KOPT-K1 (cell line): ENCODE measurements at regions not wholly inside any gene's neighbourhood (a gene's known extent, or its start where the extent isn't known, plus 50 kb on each side); places are given as distances from the start of the nearest gene placed in this dataset.

Experiments
- H3K27ac ChIP-seq: fragments of 200-600 bp; sonication (generic); 2 replicates; pipeline ENCODE4 v1.5.1; 2016; ENCODE audit warnings: antibody characterized with exemption, mild to moderate bottlenecking, low read depth, low read length; ENCODE audit not compliant: poor library complexity, severe bottlenecking
- H3K36me3 ChIP-seq: fragments of 200-600 bp; sonication (generic); 2 replicates; pipeline ENCODE4 v1.5.1; 2017; ENCODE audit warnings: antibody characterized with exemption, mild to moderate bottlenecking, low read length, moderate library complexity; ENCODE audit not compliant: insufficient read depth
- H3K9me3 ChIP-seq: fragments of 200-600 bp; sonication (generic); 2 replicates; pipeline ENCODE4 v1.5.1; 2017; ENCODE audit warnings: antibody characterized with exemption, low read length, mild to moderate bottlenecking; ENCODE audit not compliant: insufficient read depth, poor library complexity, severe bottlenecking

DNA sequence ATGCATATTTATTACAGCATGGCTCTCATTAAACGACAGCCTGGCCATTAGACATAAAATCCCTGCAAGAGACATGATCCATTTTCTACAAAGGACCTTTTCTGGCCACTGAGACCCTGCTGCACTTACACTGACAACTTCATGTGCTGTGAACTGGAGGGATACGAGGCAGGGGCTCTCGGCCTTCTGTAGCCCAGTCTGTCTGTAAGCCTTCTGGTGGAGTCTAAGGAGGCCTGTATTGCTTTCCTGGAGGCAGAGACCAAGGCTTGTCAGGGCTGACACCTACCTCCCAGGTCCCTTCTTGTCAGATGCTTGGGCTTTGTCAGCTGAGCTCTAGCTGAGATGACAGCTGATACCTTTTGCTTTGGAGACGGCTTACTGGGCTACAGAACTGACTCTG is 776.9 kb upstream of the ARPP21 start:
- Histone ChIP-seq H3K36me3 (no peaks in the 10 kb centered on the region), H3K27ac (no peak overlapping the region), H3K9me3 (no peaks in the 10 kb centered on the region)

DNA sequence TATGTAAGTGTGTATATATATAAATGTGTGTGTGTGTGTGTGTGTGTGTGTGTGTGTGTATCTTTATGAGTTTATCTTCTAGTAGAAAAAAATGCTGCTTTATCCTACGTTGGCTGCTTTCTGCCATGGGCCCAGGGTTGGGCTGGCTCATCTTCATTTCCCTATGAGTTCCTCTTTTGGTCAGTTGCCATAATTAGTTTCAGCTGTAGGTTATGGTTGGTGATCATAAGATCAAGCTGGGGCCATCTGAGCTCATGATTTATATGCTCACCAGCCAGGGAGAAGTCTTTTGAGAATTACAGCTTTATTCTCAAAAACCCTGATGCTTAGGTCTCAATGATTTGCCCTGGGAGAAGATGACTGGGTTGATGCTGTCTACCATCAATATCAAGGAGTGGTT is 775.8 kb upstream of the ARPP21 start:
- no peaks in the 10 kb centered on the region for H3K36me3 ChIP-seq
- H3K27ac ChIP-seq = no peak overlapping the region

DNA sequence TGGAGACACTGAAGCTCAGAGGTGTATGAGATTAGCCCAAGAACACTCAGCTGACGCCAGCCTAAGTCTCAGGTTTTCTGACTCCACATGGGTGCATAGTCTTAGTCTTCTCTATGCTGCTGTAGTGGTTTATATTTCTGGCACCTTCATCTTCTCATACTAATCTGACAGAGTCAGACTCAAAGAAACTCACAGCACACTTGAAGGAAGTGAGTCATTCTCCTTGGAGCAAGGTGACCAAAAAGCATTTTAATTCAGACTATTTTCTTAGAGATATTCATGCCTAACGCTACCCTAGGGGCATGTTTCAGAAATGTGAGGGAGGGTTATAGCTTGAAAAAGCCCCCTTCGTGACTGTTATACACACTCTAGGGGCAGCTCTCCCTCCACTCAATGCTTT is 775.3 kb upstream of the ARPP21 start:
- H3K27ac ChIP-seq = no peak overlapping the region
- H3K9me3 ChIP-seq = no peaks in the 10 kb centered on the region
- no peaks in the 10 kb centered on the region for H3K36me3 ChIP-seq

More for the DNA sequence above, 775.8 kb upstream of the ARPP21 start:
- no peaks in the 10 kb centered on the region for H3K9me3 ChIP-seq

DNA sequence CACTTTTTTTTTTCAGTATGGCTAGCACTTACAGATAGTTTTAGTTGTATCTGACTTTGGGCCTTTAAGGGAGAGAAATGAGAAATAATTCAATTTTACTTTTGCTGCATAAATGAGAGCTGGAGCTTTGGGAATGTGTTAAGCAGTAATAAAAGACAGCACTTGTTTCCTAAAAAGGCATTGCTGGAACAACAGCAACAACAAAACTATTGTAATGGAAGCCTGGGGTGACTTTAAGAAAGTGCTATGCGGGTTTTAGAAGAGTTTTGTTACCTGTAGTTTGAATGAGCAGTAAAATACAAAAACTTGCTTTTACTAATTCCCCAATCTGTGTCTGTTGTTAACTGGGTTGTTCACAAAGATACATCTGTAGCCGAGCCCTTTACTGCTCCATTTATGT is 774.0 kb upstream of the ARPP21 start:
- Histone ChIP-seq H3K27ac (no peak overlapping the region), H3K36me3 (no peaks in the 10 kb centered on the region)

DNA sequence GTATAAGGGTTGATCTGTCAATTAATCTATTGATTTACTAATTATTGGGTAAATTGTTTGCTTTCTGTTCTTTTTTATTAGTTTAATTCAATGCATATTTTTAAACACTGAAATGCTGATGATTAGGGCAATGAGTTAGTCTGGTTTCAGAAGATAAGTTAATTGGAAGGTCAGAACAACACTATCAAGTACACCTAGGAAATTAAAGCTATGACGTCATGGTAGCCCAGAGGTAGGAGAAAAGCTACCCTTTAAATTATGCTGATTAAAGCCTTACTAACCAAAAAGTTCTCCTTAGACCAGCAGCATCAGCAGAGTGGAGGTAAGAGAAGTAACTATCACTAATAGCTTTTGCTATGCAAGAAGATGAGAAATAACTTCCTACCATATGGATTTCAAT is 770.4 kb upstream of the ARPP21 start:
- no peaks in the 10 kb centered on the region for H3K9me3 ChIP-seq
- no peaks in the 10 kb centered on the region for H3K36me3 ChIP-seq
- no peak overlapping the region for H3K27ac ChIP-seq

More for the DNA sequence above, 774.0 kb upstream of the ARPP21 start:
- H3K9me3 ChIP-seq = no peaks in the 10 kb centered on the region

DNA sequence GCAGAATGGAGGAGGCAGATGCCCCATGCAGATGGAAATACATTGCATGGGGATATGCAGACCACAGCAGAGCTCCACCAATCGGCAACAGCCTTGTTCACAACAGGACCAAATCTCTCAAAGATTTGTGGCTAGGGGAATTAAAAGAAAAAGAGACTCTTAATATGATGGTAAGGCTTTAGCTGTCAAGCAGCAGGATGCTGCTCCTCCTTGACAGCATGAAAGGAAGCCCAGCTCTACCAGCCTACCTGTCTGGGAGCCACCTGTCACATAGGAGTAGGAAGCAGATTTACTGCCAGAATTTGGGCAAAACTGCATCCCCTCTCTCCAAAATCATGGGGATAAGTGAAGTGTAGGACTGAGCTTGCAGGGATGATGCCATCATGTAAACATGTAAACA is 769.6 kb upstream of the ARPP21 start:
- H3K36me3 ChIP-seq = no peaks in the 10 kb centered on the region
- H3K9me3 ChIP-seq = no peaks in the 10 kb centered on the region
- H3K27ac ChIP-seq = no peak overlapping the region

DNA sequence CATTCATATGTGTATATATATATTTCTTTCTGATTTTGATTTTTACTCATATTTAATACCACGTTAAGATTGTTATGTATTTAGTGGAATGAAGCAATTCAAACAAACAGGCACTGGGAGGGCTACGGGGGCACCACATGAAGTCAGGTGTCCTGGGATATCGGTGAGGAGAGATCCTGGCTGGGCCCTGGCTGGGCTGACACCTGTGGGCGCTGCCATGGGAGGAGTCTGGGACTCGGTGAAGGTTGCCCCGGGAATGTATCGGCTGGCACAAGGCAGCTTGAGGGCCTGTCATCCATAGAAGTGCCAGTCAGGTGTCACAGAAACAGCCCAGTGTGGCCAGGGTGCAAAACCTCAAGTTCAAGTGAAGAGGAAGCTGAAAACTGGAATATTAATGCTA is 766.9 kb upstream of the ARPP21 start:
- no peaks in the 10 kb centered on the region for H3K9me3 ChIP-seq
- no peak overlapping the region for H3K27ac ChIP-seq
- no peaks in the 10 kb centered on the region for H3K36me3 ChIP-seq

DNA sequence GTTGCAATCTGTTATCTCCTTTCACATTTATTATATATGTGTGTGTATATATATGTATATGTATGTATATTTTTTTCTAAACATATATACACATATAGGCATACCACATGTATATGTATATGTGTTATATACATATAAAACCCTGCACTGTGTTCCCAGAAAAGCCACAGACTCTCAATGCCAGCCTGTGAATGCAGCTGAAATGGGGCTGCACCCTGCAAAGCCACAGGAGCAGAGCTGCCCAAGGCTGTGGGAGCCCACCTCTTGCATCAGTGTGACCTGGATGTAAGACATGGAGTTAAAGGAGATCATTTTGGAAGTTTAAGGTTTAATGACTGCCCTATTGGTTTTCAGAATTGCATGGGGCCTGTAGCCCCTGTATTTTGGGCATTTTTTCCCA is 762.3 kb upstream of the ARPP21 start:
- Histone ChIP-seq H3K36me3 (no peaks in the 10 kb centered on the region), H3K9me3 (no peaks in the 10 kb centered on the region)

DNA sequence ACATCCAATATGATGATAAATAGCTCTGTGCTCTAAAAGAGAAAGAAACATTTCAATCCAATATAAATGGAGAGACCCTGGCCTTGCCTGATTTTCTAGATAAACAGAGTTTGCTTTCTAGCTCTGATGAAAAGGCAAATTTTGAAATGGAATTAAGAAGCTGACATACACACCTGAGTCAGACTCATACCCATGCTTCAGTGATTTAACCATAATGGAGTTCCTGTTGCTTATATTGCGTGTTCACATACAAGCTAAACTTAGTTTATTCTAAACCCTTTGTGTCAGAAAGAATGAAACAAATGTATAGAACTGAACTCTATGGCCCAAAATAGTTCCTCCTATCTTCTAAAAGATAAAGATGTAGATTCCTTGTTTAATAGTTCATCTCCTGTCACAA is 760.8 kb upstream of the ARPP21 start:
- H3K27ac ChIP-seq = no peak overlapping the region
- no peaks in the 10 kb centered on the region for H3K36me3 ChIP-seq
- H3K9me3 ChIP-seq = no peaks in the 10 kb centered on the region

More for the DNA sequence above, 762.3 kb upstream of the ARPP21 start:
- H3K27ac ChIP-seq = no peak overlapping the region

DNA sequence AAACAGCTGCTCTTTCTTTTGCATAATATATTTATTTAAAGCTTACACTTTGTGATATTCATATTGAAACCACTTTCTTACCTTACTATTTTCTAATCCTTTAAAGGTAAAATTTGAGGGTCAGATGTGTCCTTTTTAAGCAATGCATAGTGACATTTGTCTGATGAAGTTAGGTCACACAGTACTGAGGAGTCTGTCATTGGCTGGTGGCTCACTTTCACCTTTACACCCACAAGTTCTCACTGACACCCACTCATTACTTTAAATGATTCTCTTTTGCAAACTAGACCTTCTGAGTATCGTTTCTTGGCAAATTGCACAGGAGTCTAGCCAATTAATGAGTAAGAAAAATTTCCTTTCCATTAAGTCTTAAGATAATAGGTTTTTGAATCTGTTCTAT is 758.3 kb upstream of the ARPP21 start:
- H3K36me3 ChIP-seq = no peaks in the 10 kb centered on the region
- no peaks in the 10 kb centered on the region for H3K9me3 ChIP-seq
- H3K27ac ChIP-seq = no peak overlapping the region

DNA sequence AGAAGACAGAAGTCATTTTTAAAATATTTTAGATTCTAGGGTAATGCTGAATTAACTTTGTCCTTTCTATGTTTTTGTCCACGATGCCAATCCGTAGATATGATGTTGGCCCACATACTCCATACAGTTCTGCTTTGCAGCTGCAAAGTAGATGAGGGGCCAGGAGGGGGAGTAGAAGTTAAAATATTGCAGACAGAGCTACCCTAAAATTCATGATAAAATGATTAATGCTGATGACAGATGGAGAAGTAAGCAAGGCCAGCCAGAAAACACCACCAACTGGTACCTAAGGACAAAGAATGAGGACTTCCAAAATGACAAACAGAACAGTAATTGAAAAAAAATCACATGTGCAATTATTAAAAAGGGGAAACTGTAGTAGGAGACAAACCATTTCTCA is 756.6 kb upstream of the ARPP21 start:
- no peaks in the 10 kb centered on the region for H3K36me3 ChIP-seq
- H3K27ac ChIP-seq = no peak overlapping the region
- no peaks in the 10 kb centered on the region for H3K9me3 ChIP-seq

DNA sequence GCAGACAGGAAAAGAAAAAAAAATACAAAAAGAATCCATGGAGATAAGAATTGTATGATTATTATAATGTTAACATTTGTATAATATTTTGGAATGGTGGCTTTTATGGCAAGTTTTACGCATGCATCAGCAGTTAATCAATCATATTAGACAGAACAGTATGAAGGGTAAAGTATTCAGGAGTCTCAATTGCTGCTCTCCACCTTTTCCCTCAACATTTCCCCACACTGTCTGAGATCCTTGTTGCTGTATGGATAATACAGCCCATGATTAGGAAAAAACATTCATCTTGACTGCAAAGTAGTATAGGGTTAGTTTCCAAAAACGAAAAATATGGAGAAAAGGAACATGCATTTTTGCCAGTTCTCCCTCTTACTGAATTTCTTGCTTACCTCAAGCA is 755.3 kb upstream of the ARPP21 start:
- H3K27ac ChIP-seq = no peak overlapping the region
- H3K9me3 ChIP-seq = no peaks in the 10 kb centered on the region

DNA sequence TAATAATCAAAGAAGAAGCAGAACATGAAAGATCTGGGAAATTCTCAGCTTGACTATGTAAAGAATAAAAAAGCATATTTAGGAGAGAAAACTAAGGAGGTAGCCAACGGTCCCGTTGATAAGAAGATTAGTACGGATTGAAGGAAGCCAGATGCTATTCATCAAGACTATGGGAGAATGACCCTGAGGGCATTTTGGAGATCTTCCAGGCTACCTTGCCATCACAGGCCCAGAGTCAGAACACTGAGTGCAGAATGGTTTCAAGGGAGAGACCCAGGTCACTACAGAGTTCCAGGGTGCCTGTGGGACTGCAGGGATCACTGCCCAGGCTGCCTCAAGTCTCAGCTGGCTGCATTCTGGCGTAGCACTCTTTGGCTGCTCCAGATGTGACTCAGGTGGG is 752.9 kb upstream of the ARPP21 start:
- Histone ChIP-seq H3K36me3 (no peaks in the 10 kb centered on the region), H3K27ac (no peak overlapping the region), H3K9me3 (no peaks in the 10 kb centered on the region)

More for the DNA sequence above, 755.3 kb upstream of the ARPP21 start:
- no peaks in the 10 kb centered on the region for H3K36me3 ChIP-seq

DNA sequence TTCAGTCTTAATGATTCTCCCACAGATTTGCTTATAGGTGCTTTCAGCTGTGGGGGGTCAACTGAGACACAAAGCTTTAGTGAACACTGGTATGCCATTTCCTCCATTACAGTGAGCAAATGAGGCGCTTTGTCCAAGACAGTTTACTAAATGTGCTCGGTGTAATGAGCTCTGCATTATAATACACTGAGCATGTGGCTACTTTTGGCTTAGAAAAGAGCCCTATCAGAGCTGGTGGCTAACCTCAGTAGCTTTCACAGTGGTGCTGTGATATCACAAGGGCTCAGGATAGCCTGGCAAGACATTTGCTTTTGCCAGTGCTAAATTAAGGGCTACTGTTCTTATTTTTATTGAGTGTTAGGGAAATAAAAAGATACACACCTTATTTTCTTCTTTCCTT is 749.7 kb upstream of the ARPP21 start:
- H3K27ac ChIP-seq = no peak overlapping the region
- H3K36me3 ChIP-seq = no peaks in the 10 kb centered on the region

DNA sequence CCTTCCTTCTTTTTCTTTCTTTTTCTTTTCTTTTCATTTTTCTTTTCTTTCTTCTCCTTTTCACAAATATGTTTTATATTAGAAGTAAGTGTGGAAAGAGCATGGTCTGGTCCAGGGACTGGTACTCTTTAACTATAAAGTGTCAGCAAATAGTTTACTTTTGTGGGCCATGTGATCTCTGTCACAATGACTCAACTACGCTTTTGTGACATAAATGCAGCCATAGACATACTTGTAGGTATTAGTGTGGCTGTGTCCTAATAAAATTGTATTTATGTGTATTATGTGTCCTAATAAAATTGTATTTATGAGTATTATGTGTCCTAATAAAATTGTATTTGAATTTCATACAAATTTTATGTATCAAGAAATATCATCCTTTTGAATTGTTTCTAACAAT is 749.1 kb upstream of the ARPP21 start:
- H3K9me3 ChIP-seq = no peaks in the 10 kb centered on the region
- H3K36me3 ChIP-seq = no peaks in the 10 kb centered on the region
- H3K27ac ChIP-seq = no peak overlapping the region

More for the DNA sequence above, 749.7 kb upstream of the ARPP21 start:
- no peaks in the 10 kb centered on the region for H3K9me3 ChIP-seq

DNA sequence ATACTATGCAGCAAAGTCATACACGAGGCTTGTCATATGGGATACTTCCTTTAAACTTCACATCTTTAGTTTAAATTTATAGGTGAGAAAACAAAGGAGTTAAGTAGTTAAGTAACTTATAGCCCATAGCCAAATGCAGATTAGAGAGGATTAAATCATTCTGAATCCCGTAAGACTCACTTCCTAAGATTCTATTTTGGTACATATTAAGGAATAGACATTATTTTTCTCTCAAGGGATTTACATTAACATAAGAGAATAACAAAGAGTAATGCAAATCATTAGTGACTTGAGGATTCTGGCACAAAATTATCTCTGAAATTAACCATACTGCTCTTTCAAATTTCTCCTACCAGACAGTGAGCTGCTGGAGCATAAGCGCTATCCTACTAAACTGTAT is 747.4 kb upstream of the ARPP21 start:
- Histone ChIP-seq H3K36me3 (no peaks in the 10 kb centered on the region), H3K27ac (no peak overlapping the region), H3K9me3 (no peaks in the 10 kb centered on the region)

DNA sequence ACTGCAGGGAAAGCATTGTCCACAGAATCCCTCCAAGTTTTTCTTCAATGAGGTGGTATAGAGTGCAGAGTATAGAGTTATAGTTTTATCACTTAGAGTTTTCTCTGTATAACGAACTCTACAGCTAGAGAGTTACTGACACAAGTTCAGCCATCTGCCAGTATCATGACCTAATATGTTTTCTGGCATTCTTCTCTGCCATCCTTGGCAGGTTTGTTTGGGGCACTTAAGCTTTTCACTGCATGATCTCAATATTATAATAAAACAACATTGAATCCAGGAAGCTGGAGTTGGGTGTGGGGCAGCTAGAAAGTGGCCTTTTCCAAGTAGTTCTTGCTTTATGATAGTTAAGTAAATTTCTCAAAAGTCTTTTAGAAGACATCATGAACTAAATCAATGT is 743.5 kb upstream of the ARPP21 start:
- no peaks in the 10 kb centered on the region for H3K9me3 ChIP-seq
- no peaks in the 10 kb centered on the region for H3K36me3 ChIP-seq
- H3K27ac ChIP-seq = no peak overlapping the region
